ENCODE measurements at regions not wholly inside any gene's neighbourhood (a gene's known extent, or its start where the extent isn't known, plus 50 kb on each side); places are given as distances from the start of the nearest gene placed in this dataset.

DNA sequence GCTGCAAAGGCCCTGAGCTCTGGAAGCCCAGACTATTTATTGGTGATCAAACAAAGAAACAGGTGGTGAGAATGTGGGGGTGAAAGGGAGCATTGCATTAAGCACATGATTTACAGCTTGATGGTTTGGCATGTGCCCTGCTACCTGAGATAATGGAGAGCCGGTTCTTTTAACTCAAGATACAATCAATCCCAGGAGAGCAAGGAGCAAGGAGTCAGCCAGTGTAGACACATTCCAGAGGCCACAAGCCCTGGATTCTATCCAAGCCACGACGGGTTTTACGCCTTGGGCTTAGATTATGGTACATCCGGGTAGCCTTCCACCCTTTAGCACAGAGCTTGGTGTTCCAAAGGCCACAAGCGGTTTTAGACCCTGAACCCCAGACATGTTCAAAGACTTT is 292.2 kb downstream of the CYLC2 start:
- TF ChIP-seq NANOG (IDR thresholded peaks at IDR 0.05; ENCODE audit: insufficient read depth, low read depth, low read length, poor library complexity, severe bottlenecking) = no peak
- no peak for TF ChIP-seq EP300 (IDR thresholded peaks at IDR 0.05; ENCODE audit: borderline replicate concordance in 1 of 2, low read depth in 2 of 2, low read length in 2 of 2)
- no peak for TF ChIP-seq ATF2 (IDR thresholded peaks at IDR 0.05; ENCODE audit: low read length)
- no peak for TF ChIP-seq RAD21 (IDR thresholded peaks at IDR 0.05 in 1 of 2, conservative IDR thresholded peaks at IDR 0.05 in 1 of 2; ENCODE audit: low read depth in 2 of 2, low read length in 2 of 2)
- TF ChIP-seq, protein P1, sequence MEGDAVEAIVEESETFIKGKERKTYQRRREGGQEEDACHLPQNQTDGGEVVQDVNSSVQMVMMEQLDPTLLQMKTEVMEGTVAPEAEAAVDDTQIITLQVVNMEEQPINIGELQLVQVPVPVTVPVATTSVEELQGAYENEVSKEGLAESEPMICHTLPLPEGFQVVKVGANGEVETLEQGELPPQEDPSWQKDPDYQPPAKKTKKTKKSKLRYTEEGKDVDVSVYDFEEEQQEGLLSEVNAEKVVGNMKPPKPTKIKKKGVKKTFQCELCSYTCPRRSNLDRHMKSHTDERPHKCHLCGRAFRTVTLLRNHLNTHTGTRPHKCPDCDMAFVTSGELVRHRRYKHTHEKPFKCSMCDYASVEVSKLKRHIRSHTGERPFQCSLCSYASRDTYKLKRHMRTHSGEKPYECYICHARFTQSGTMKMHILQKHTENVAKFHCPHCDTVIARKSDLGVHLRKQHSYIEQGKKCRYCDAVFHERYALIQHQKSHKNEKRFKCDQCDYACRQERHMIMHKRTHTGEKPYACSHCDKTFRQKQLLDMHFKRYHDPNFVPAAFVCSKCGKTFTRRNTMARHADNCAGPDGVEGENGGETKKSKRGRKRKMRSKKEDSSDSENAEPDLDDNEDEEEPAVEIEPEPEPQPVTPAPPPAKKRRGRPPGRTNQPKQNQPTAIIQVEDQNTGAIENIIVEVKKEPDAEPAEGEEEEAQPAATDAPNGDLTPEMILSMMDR (IDR thresholded peaks at IDR 0.05; ENCODE audit: control extremely low read depth in 1 of 3, insufficient read depth in 1 of 3, low read depth in 1 of 3, low read length in 3 of 3) = no peak
- no peak for TF ChIP-seq POLR2A (IDR thresholded peaks at IDR 0.05; ENCODE audit: control extremely low read depth in 1 of 2, low read depth in 2 of 2, low read length in 2 of 2)
- no peak for TF ChIP-seq HDAC6 (IDR thresholded peaks at IDR 0.05; ENCODE audit: low read depth, low read length)
- no peak for TF ChIP-seq PHF8 (conservative IDR thresholded peaks at IDR 0.05; ENCODE audit: low read depth, low read length)
- no peak for TF ChIP-seq GABPA (IDR thresholded peaks at IDR 0.05; ENCODE audit: borderline replicate concordance, insufficient read depth, low read length)
- TF ChIP-seq YY1 (IDR thresholded peaks at IDR 0.05; ENCODE audit: low read depth, low read length) = no peak
- no peak for TF ChIP-seq USF2 (IDR thresholded peaks at IDR 0.05; ENCODE audit: low read length)
- no peak for TF ChIP-seq MAX (IDR thresholded peaks at IDR 0.05)
- TF ChIP-seq MAFK (IDR thresholded peaks at IDR 0.05; ENCODE audit: low read depth, low read length) = no peak
- TF ChIP-seq EGR1 (IDR thresholded peaks at IDR 0.05; ENCODE audit: borderline replicate concordance, low read depth, low read length) = no peak
